A673 (cell line): ENCODE measurements at regions not wholly inside any gene's neighbourhood (a gene's known extent, or its start where the extent isn't known, plus 50 kb on each side); places are given as distances from the start of the nearest gene placed in this dataset.

Experiments
- BruUV-seq: library from RNA; stranded (reverse); fragments of 400-500 nt; replicated peaks from 2 replicates; lab custom pipeline; 2021; lab: Mats Ljungman, UMichigan
- CTCF ChIA-PET: fragments of 300-600 bp; sonication (Branson Sonifier 250); formaldehyde crosslinking; loops from one replicate; lab custom pipeline; 2022; ENCODE audit warnings: antibody characterized with exemption; lab: Charles Lee
- POLR2A ChIA-PET: fragments of 300-600 bp; sonication (Branson Sonifier 250); formaldehyde crosslinking; loops from one replicate; lab custom pipeline; 2022; ENCODE audit warnings: antibody characterized with exemption; ENCODE audit not compliant: low non-redundant PET; lab: Charles Lee
- DNase-seq: peaks from one replicate; pipeline ENCODE4 v3.0.0-alpha.2; 2015; ENCODE audit warnings: low spot score
- H3K27ac ChIP-seq: fragments of 200-600 bp; sonication (generic); 2 replicates; pipeline ENCODE4 v1.5.1; 2016; ENCODE audit warnings: mixed run types, low read depth, mild to moderate bottlenecking, mixed read lengths, antibody characterized with exemption, low read length; ENCODE audit not compliant: poor library complexity, severe bottlenecking
- H3K27me3 ChIP-seq: fragments of 200-600 bp; sonication (generic); replicated peaks from 2 replicates; pipeline ENCODE4 v1.6.1; 2017; ENCODE audit warnings: mixed run types, low read depth, mild to moderate bottlenecking, mixed read lengths, antibody characterized with exemption, low read length; ENCODE audit not compliant: insufficient read depth, poor library complexity
- H3K36me3 ChIP-seq: fragments of 200-600 bp; sonication (generic); 2 replicates; pipeline ENCODE4 v1.6.1; 2016; ENCODE audit warnings: mixed run types, mild to moderate bottlenecking, mixed read lengths, antibody characterized with exemption, low read length; ENCODE audit not compliant: insufficient read depth, poor library complexity, severe bottlenecking
- H3K4me1 ChIP-seq: fragments of 200-600 bp; sonication (generic); 2 replicates; pipeline ENCODE4 v1.6.1; 2017; ENCODE audit warnings: mixed run types, mild to moderate bottlenecking, mixed read lengths, antibody characterized with exemption, low read length; ENCODE audit not compliant: insufficient read depth, poor library complexity, severe bottlenecking
- H3K4me3 ChIP-seq: fragments of 200-600 bp; sonication (generic); 2 replicates; pipeline ENCODE4 v1.5.1; 2016; ENCODE audit warnings: low read depth, mixed run types, mild to moderate bottlenecking, mixed read lengths, low read length; ENCODE audit not compliant: poor library complexity, severe bottlenecking
- H3K9me3 ChIP-seq: fragments of 200-600 bp; sonication (generic); 2 replicates; pipeline ENCODE4 v1.6.1; 2016; ENCODE audit warnings: mixed run types, low read depth, mild to moderate bottlenecking, mixed read lengths, antibody characterized with exemption, low read length; ENCODE audit not compliant: poor library complexity, severe bottlenecking
- CTCF ChIP-seq: fragments of 300-800, 200-600 bp; sonication (generic); conservative IDR thresholded peaks from 2 replicates; pipeline ENCODE4 v1.5.1; 2017; ENCODE audit warnings: low read depth, mild to moderate bottlenecking, antibody characterized with exemption, low read length, moderate library complexity, mixed read lengths
- EZH2 ChIP-seq: fragments of 200-600 bp; sonication (generic); IDR thresholded peaks from 2 replicates; pipeline ENCODE4 v1.6.1; 2017; ENCODE audit warnings: borderline replicate concordance, low read depth, mild to moderate bottlenecking, mixed read lengths, antibody characterized with exemption, low read length; ENCODE audit not compliant: poor library complexity, severe bottlenecking
- intact Hi-C: fragments of 100-400 bp; cut with micrococcal nuclease; formaldehyde crosslinking; loops from one replicate; pipeline ENCODE4 v1.10.0; 2022; ENCODE audit not compliant: unreplicated experiment

DNA sequence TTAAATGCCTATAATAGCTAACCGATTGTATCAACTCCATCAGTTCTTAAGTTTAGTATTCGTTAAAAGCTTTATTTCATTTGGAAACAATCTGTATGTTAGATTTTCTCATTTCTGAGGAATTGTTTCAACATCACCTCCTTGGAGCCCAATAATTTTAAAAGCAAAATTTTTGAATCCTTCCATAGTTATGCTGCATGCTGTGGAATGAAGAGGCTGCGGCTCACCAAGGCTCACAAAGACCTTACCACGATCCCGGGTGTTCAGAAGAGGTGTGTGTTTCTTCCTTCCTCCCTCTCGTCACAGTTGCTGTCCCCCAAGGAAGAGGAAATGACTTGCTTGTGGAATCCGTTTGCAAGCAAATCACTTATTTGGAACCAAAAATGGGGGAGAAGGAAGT lies 143.8 kb downstream of the FGF1 start:
- DNase-seq = no peak
- BruUV-seq = no TSS peak
- no peaks in the 10 kb centered on the region for H3K27me3 ChIP-seq
- TF ChIP-seq EZH2 (no peak), CTCF (no peak)
- H3K4me1 ChIP-seq = peaks cover 46% of the 10 kb centered on the region
- H3K36me3 ChIP-seq = no peaks in the 10 kb centered on the region
- no peak overlapping the region for H3K27ac ChIP-seq
- H3K4me3 ChIP-seq = no peak overlapping the region
- intact Hi-C loops = loop anchor here (10.0 kb wide), 1 partner anchor 547 kb away; no protein-coding TSS in a partner anchor
- CTCF ChIA-PET = interaction anchor here (0.6 kb wide), 1 partner anchor 226 kb away, joined by 3 read pairs; no protein-coding TSS in a partner anchor
- H3K9me3 ChIP-seq = no peaks in the 10 kb centered on the region
- POLR2A ChIA-PET = no interaction called here

DNA sequence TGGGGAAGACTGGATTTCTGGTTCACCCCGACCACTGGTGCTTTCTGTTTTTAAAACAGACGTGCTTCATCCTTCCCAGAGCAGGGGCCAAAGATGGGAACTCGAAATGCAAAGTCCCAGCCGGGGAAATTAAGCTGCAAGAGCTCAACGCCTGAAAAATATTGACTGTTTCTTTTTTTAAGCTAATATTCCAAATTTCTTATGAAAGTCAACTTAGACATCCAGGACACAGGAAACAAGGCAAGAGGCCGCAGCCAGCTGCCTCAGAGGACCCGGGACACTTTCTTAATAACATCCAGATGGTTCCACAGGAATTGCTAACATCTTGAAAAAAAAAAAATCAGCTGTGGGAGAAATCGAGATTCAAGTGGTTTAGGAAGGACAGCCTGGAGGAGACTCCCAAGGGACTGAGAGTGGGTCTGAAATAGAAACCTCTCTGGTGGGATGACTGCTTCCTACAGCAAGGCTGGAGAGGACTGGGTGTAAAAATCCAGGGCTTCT lies 144.9 kb downstream of the FGF1 start:
- BruUV-seq = no TSS peak
- intact Hi-C loops = loop anchor here (10.0 kb wide), 1 partner anchor 546 kb away; no protein-coding TSS in a partner anchor

GRCh38 chr5:142539154-142539740 lies 146.6 kb downstream of the FGF1 start:
- ChIA-PET POLR2A (no interaction called here), CTCF (no interaction called here)
- BruUV-seq = no TSS peak

More for the DNA sequence above, 144.9 kb downstream of the FGF1 start:
- no peak for TF ChIP-seq CTCF
- no peak for TF ChIP-seq EZH2
- POLR2A ChIA-PET = no interaction called here
- H3K9me3 ChIP-seq = no peaks in the 10 kb centered on the region
- no peaks in the 10 kb centered on the region for H3K27me3 ChIP-seq
- peak overlapping the region; percentile 53 for H3K27ac ChIP-seq
- H3K4me1 ChIP-seq = peaks cover 40% of the 10 kb centered on the region
- CTCF ChIA-PET = no interaction called here
- H3K4me3 ChIP-seq = no peak overlapping the region
- DNase-seq = peak; percentile 94
- no peaks in the 10 kb centered on the region for H3K36me3 ChIP-seq

More at GRCh38 chr5:142539154-142539740, 146.6 kb downstream of the FGF1 start:
- Histone ChIP-seq H3K27me3 (no peaks in the 10 kb centered on the region), H3K4me1 (peaks cover 33% of the 10 kb centered on the region), H3K9me3 (peaks cover 7% of the 10 kb centered on the region), H3K36me3 (peaks cover 3% of the 10 kb centered on the region), H3K27ac (no peak overlapping the region), H3K4me3 (no peak overlapping the region)
- no peak for TF ChIP-seq CTCF
- intact Hi-C loops = no loop called here
- DNase-seq = no peak
